SU-DHL-6 (cell line): ENCODE measurements at regions not wholly inside any gene's neighbourhood (a gene's known extent, or its start where the extent isn't known, plus 50 kb on each side); places are given as distances from the start of the nearest gene placed in this dataset.

ENCODE experiments used
- EZH2phosphoT487 ChIP-seq: fragments of 200-600 bp; sonication (generic), shearing (Covaris generic); conservative IDR thresholded peaks from 2 replicates; pipeline ENCODE4 v1.6.1; 2018; ENCODE audit warnings: mild to moderate bottlenecking, antibody characterized with exemption, low read length, moderate library complexity, mixed read lengths
- TF ChIP-seq, protein P1 (sequence below): fragments of 200-600 bp; sonication (generic); IDR thresholded peaks from one replicate; pipeline ENCODE4 v1.5.1; 2017; ENCODE audit warnings: antibody characterized with exemption, mild to moderate bottlenecking, low read length, moderate library complexity; ENCODE audit not compliant: insufficient read depth, poor library complexity, severe bottlenecking

DNA sequence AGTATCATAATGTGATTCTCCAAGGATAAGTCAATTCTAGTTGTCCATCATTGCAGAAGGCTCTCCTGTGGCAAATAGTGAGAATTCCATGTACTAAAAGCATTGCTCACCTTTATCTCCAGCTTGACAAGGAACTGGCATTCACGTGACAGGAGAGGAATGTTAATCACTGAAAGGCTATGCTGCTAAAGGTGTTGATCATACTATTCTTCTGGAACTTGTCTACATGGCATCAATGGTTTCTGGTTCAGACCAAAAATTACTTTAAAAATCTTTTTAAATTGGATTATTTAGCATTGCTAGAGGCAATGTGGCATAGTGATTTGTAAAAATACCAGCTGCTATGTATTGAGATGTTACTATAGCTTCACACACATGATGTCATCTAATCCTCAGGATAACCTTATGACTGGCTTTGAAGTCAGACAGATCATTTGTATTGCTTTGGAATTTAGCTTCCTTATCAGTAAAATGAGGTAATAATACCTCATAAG lies 414.4 kb downstream of the MTX2 start:
- TF ChIP-seq, protein P1, sequence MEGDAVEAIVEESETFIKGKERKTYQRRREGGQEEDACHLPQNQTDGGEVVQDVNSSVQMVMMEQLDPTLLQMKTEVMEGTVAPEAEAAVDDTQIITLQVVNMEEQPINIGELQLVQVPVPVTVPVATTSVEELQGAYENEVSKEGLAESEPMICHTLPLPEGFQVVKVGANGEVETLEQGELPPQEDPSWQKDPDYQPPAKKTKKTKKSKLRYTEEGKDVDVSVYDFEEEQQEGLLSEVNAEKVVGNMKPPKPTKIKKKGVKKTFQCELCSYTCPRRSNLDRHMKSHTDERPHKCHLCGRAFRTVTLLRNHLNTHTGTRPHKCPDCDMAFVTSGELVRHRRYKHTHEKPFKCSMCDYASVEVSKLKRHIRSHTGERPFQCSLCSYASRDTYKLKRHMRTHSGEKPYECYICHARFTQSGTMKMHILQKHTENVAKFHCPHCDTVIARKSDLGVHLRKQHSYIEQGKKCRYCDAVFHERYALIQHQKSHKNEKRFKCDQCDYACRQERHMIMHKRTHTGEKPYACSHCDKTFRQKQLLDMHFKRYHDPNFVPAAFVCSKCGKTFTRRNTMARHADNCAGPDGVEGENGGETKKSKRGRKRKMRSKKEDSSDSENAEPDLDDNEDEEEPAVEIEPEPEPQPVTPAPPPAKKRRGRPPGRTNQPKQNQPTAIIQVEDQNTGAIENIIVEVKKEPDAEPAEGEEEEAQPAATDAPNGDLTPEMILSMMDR = no peak
- no peak for TF ChIP-seq EZH2phosphoT487
